COLO829 (cell line): ENCODE measurements at regions not wholly inside any gene's neighbourhood (a gene's known extent, or its start where the extent isn't known, plus 50 kb on each side); places are given as distances from the start of the nearest gene placed in this dataset.
A peak's percentile ranks its signal among the peaks of the same experiment; 100 is the strongest.

Experiments used
- DNase-seq: peaks from one replicate; pipeline ENCODE4 v3.0.0; 2012; ENCODE audit warnings: low spot score

- no peak for DNase-seq
Measured at GRCh38 chr14:71712478-71712877, 219.8 kb upstream of the RGS6 start.

GRCh38 chr14:71713016-71713415, 219.2 kb upstream of the RGS6 start:
- DNase-seq = no peak

- peak; percentile 87 for DNase-seq
Measured at GRCh38 chr14:71713451-71713850, 218.8 kb upstream of the RGS6 start.

GRCh38 chr14:71714225-71714624, 218.0 kb upstream of the RGS6 start:
- no peak for DNase-seq

GRCh38 chr14:71716041-71716772, 216.0 kb upstream of the RGS6 start:
- no peak for DNase-seq

- DNase-seq = peak; percentile 84
Measured at GRCh38 chr14:71720978-71721624, 211.1 kb upstream of the RGS6 start.

- DNase-seq = no peak
Measured at GRCh38 chr14:71721791-71722190, 210.4 kb upstream of the RGS6 start.

GRCh38 chr14:71722885-71723284, 209.3 kb upstream of the RGS6 start:
- no peak for DNase-seq

GRCh38 chr14:71725922-71726579, 206.2 kb upstream of the RGS6 start:
- DNase-seq = peak; percentile 45

- no peak for DNase-seq
Measured at GRCh38 chr14:71726580-71727021, 205.6 kb upstream of the RGS6 start.

GRCh38 chr14:71728386-71728785, 203.8 kb upstream of the RGS6 start:
- DNase-seq = no peak

GRCh38 chr14:71729596-71729995, 202.6 kb upstream of the RGS6 start:
- DNase-seq = no peak

GRCh38 chr14:71730471-71730870, 201.8 kb upstream of the RGS6 start:
- no peak for DNase-seq

GRCh38 chr14:71731096-71731495, 201.1 kb upstream of the RGS6 start:
- DNase-seq = no peak

GRCh38 chr14:71733210-71733883, 198.9 kb upstream of the RGS6 start:
- no peak for DNase-seq

GRCh38 chr14:71734076-71734475, 198.2 kb upstream of the RGS6 start:
- no peak for DNase-seq

GRCh38 chr14:71734885-71735284, 197.3 kb upstream of the RGS6 start:
- DNase-seq = no peak

GRCh38 chr14:71737760-71738159, 194.5 kb upstream of the RGS6 start:
- no peak for DNase-seq

- DNase-seq = no peak
Measured at GRCh38 chr14:71739273-71739990, 192.8 kb upstream of the RGS6 start.

- DNase-seq = no peak
Measured at GRCh38 chr14:71741241-71741640, 191.0 kb upstream of the RGS6 start.

GRCh38 chr14:71742485-71742884, 189.7 kb upstream of the RGS6 start:
- DNase-seq = no peak

GRCh38 chr14:71745072-71745471, 187.2 kb upstream of the RGS6 start:
- DNase-seq = no peak
